GM12878 (cell line): ENCODE measurements at regions not wholly inside any gene's neighbourhood (a gene's known extent, or its start where the extent isn't known, plus 50 kb on each side); places are given as distances from the start of the nearest gene placed in this dataset.

ENCODE experiments used
- ATAC-seq: fragments of 200-7000 bp; cut with Tn5 transposase; 3 replicates; pipeline ENCODE4 v1.9.1; 2020; ENCODE audit warnings: mild to moderate bottlenecking, moderate library complexity
- BruUV-seq: library from RNA; stranded (reverse); fragments of 400-500 nt; replicated peaks from 2 replicates; lab custom pipeline; 2021; lab: Mats Ljungman, UMichigan
- CTCF ChIA-PET: fragments of 300-600 bp; sonication (Branson Sonifier 250); formaldehyde crosslinking; extraction: SDS; loops from one replicate; lab custom pipeline; 2021; ENCODE audit warnings: inconsistent platforms; lab: Yijun Ruan, JAX
- POLR2A ChIA-PET: fragments of 350-600 bp; formaldehyde crosslinking; extraction: SDS; loops from one replicate; lab custom pipeline; 2021; ENCODE audit warnings: inconsistent platforms; lab: Charles Lee
- RAD21 ChIA-PET: fragments of 300-600 bp; sonication (Branson Sonifier 250); formaldehyde crosslinking; loops from one replicate; lab custom pipeline; 2023; ENCODE audit warnings: antibody characterized with exemption; ENCODE audit not compliant: unreplicated experiment; lab: Charles Lee
- SMC1A ChIA-PET: fragments of 300-600 bp; sonication (Branson Sonifier 250); formaldehyde crosslinking; loops from one replicate; lab custom pipeline; 2023; ENCODE audit not compliant: unreplicated experiment, uncharacterized antibody; lab: Charles Lee
- DNase-seq: peaks from one replicate; pipeline ENCODE4 v3.0.0-alpha.2; 2011; ENCODE audit warnings: low read depth, low spot score
- FAIRE-seq: peaks from 3 replicates; lab custom pipeline; 2011; peaks lifted over from hg19 to GRCh38; lab: Jason Lieb, UNC
- H2AFZ ChIP-seq: 2 replicates; pipeline ENCODE4 v1.6.0; 2011; ENCODE audit warnings: low read depth, low read length, control low read depth; ENCODE audit not compliant: control insufficient read depth
- H3K27ac ChIP-seq: 2 replicates; pipeline ENCODE4 v1.5.1; 2011; ENCODE audit warnings: control low read depth; ENCODE audit not compliant: control insufficient read depth, insufficient read depth
- H3K27me3 ChIP-seq, 2 experiments: replicated peaks in 1 of 2; 2 replicates each; pipeline versions ENCODE4 v1.6.0 to v1.6.1; 2011; ENCODE audit warnings: low read length in 1 of 2; ENCODE audit not compliant: control insufficient read depth in 2 of 2, insufficient read depth in 2 of 2
- H3K36me3 ChIP-seq, 2 experiments: 2 replicates each; pipeline ENCODE4 v1.5.1; 2011; ENCODE audit warnings: low read length in 1 of 2; ENCODE audit not compliant: control insufficient read depth in 2 of 2, insufficient read depth in 2 of 2
- H3K4me1 ChIP-seq: 2 replicates; pipeline ENCODE4 v1.6.1; 2011; ENCODE audit warnings: mild to moderate bottlenecking, low read length, moderate library complexity, mixed read lengths; ENCODE audit not compliant: control insufficient read depth, insufficient read depth
- H3K4me2 ChIP-seq: 2 replicates; pipeline ENCODE4 v1.6.0; 2011; ENCODE audit warnings: control low read depth; ENCODE audit not compliant: control insufficient read depth, insufficient read depth
- H3K4me3 ChIP-seq: fragments of 200-600 bp; sonication (generic); 2 replicates; pipeline ENCODE4 v1.5.1; 2016
- H3K79me2 ChIP-seq: 2 replicates; pipeline ENCODE4 v1.6.0; 2011; ENCODE audit warnings: low read length; ENCODE audit not compliant: control insufficient read depth, insufficient read depth
- H3K9ac ChIP-seq: 2 replicates; pipeline ENCODE4 v1.8.0; 2011; ENCODE audit warnings: low read length, control low read depth, mixed read lengths; ENCODE audit not compliant: control insufficient read depth, insufficient read depth
- H3K9me3 ChIP-seq: replicated peaks from 3 replicates; pipeline ENCODE4 v1.5.1; 2011; ENCODE audit warnings: mild to moderate bottlenecking, low read length; ENCODE audit not compliant: control insufficient read depth, insufficient read depth
- H4K20me1 ChIP-seq: 2 replicates; pipeline ENCODE4 v1.6.0; 2011; ENCODE audit not compliant: control insufficient read depth, insufficient read depth
- ASH2L ChIP-seq: fragments of 300-600, 200-600 bp; sonication (generic); IDR thresholded peaks from 2 replicates; pipeline ENCODE4 v1.6.1; 2017; ENCODE audit warnings: low read depth, mild to moderate bottlenecking, borderline replicate concordance
- MEF2A ChIP-seq: IDR thresholded peaks from 2 replicates; pipeline ENCODE4 v1.6.1; 2011; ENCODE audit warnings: low read depth, mild to moderate bottlenecking, low read length, moderate library complexity; ENCODE audit not compliant: insufficient read depth
- NFXL1 ChIP-seq: fragments of 450-650 bp; IDR thresholded peaks from 2 replicates; pipeline ENCODE4 v1.6.1; 2017; ENCODE audit warnings: antibody characterized with exemption, mild to moderate bottlenecking, borderline replicate concordance
- NR2C2 ChIP-seq: IDR thresholded peaks from 2 replicates; pipeline ENCODE4 v1.6.1; 2011; ENCODE audit warnings: borderline replicate concordance, low read depth; ENCODE audit not compliant: control insufficient read depth, insufficient read length
- PML ChIP-seq: IDR thresholded peaks from 2 replicates; pipeline ENCODE4 v1.6.1; 2012; ENCODE audit warnings: low read length, inconsistent platforms
- PRDM15 ChIP-seq: fragments of 450-650 bp; formaldehyde crosslinking; IDR thresholded peaks from 2 replicates; pipeline ENCODE4 v1.4.0; 2020; ENCODE audit warnings: mild to moderate bottlenecking, moderate library complexity
- RELB ChIP-seq: fragments of 450-650 bp; IDR thresholded peaks from 2 replicates; pipeline ENCODE4 v1.6.1; 2017; ENCODE audit warnings: low read depth, mild to moderate bottlenecking, moderate library complexity
- SMC3 ChIP-seq: IDR thresholded peaks from 2 replicates; pipeline ENCODE4 v1.6.1; 2011; ENCODE audit warnings: low read length, improper control_type of control experiment, borderline replicate concordance
- SUZ12 ChIP-seq: fragments of 200-600 bp; sonication (generic); IDR thresholded peaks from one replicate; pipeline ENCODE4 v1.6.1; 2018; ENCODE audit warnings: antibody characterized with exemption, mild to moderate bottlenecking; ENCODE audit not compliant: unreplicated experiment
- ZBTB33 ChIP-seq: fragments of 450-650 bp; IDR thresholded peaks from 2 replicates; pipeline ENCODE4 v1.6.1; 2017; ENCODE audit warnings: mild to moderate bottlenecking
- ZBTB4 ChIP-seq: fragments of 450-650 bp; formaldehyde crosslinking; IDR thresholded peaks from 2 replicates; pipeline ENCODE4 v1.4.0; 2022; ENCODE audit warnings: mild to moderate bottlenecking, moderate library complexity
- ZNF24 ChIP-seq: fragments of 450-650 bp; IDR thresholded peaks from 2 replicates; pipeline ENCODE4 v1.6.1; 2017; ENCODE audit warnings: antibody characterized with exemption, mild to moderate bottlenecking
- WGBS: methylation state at CpG from one replicate; pipeline ENCODE4 v1.1.6; 2016; ENCODE audit warnings: low lambda C conversion rate; ENCODE audit not compliant: insufficient replicate concordance, insufficient coverage; ENCODE audit errors: missing lambda C conversion rate; 5-methylcytosine and 5-hydroxymethylcytosine counted together
- in situ Hi-C: fragments of 300-500 bp; cut with MboI; formaldehyde crosslinking; loops from 9 replicates; pipeline ENCODE4 v1.14.3; 2018; ENCODE audit warnings: mixed read lengths
- intact Hi-C: fragments of 100-400 bp; cut with micrococcal nuclease; formaldehyde crosslinking; loops from one replicate; pipeline ENCODE4 v1.14.2; 2022; ENCODE audit not compliant: unreplicated experiment

- CTCF ChIA-PET: no interaction called here
- in situ Hi-C loops: no loop called here
- Histone ChIP-seq H3K79me2 (no peaks in the 10 kb centered on the region), H3K4me3 (no peak overlapping the region), H3K4me1 (no peaks in the 10 kb centered on the region; the same call in 1 of the 2 replicates), H3K27ac (no peak overlapping the region), H3K36me3 (no peaks in the 10 kb centered on the region), H3K4me2 (no peak overlapping the region), H3K27me3 (peaks cover 2% of the 10 kb centered on the region in 2 experiments; a peak in 1 of 4 replicates), H2AFZ (no peak overlapping the region), H3K9me3 (no peaks in the 10 kb centered on the region; the same call in 2 of the 3 replicates), H4K20me1 (no peaks in the 10 kb centered on the region), H3K9ac (no peak overlapping the region)
- FAIRE-seq (no peak), DNase-seq (no peak), ATAC-seq (no peak)
- 29% methylated on average over 3 of the region's 3 CpGs for WGBS
- POLR2A ChIA-PET: no interaction called here
- SMC1A ChIA-PET: no interaction called here
- RAD21 ChIA-PET: no interaction called here
- intact Hi-C loops: no loop called here
- no TSS peak for BruUV-seq
- no peak for TF ChIP-seq PML
- no peak for TF ChIP-seq NR2C2
- TF ChIP-seq ASH2L: no peak
- no peak for TF ChIP-seq ZNF24
- TF ChIP-seq ZBTB33: no peak
- TF ChIP-seq PRDM15 (CRISPR knock-in tag): no peak
- TF ChIP-seq ZBTB4 (CRISPR knock-in tag): no peak
- no peak for TF ChIP-seq MEF2A
- TF ChIP-seq SUZ12: no peak
- TF ChIP-seq RELB: no peak
- TF ChIP-seq SMC3: no peak
- TF ChIP-seq NFXL1: no peak
These were observed 114.8 kb upstream of the VRK1 start for GRCh38 chr14:96682401-96682800.
